GM19463 (cell line): ENCODE measurements at regions not wholly inside any gene's neighbourhood (a gene's known extent, or its start where the extent isn't known, plus 50 kb on each side); places are given as distances from the start of the nearest gene placed in this dataset.

Source experiments
- ATAC-seq: cut with Tn5 transposase; IDR thresholded peaks from one replicate; pipeline ENCODE4 v1.9.1; 2021; ENCODE audit warnings: mild to moderate bottlenecking, moderate library complexity; ENCODE audit not compliant: unreplicated experiment

- ATAC-seq = no peak
Measured at GRCh38 chr6:139557547-139557946, 183.1 kb upstream of the CITED2 start.

DNA sequence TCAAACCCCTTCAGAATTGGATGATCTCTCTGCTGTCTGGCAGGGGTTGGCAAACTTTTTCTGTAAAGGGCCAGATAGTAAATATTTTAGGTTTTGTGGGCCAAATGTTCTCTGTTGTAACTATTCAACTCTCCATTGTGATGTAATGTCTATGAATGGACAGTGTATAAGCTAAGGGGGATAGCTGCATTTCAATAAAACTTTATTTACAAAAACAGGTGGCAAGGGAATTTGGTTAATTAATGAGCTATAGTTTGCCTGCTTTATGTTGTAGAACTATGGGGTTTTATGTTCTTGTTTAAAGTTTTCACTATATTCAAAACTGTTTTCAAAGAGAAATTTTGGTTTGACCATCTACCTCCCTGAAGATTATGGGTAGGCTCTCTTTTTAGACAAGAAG, 182.1 kb upstream of the CITED2 start:
- ATAC-seq = no peak

GRCh38 chr6:139553916-139554315, 179.5 kb upstream of the CITED2 start:
- no peak for ATAC-seq

- ATAC-seq = no peak
Measured at GRCh38 chr6:139551376-139551775, 176.9 kb upstream of the CITED2 start.

DNA sequence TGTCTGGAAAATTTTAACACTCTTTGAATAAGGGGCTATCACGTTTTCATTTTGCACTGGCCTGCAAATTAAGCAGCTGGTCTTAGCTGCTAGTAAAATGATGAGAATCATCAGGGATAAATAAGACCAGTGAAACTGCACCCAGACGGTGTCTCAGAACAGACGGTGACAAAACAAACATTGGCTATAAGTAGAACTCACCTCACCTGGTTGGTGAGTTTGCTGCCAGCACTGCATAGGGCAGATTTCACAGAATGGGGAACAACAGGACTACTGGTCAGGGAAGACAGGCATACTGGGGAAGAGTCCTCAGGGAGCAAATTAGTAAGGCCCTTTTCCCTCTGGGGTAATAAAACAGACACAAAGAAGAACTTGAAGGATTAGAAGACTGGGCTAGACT, 175.9 kb upstream of the CITED2 start:
- no peak for ATAC-seq

DNA sequence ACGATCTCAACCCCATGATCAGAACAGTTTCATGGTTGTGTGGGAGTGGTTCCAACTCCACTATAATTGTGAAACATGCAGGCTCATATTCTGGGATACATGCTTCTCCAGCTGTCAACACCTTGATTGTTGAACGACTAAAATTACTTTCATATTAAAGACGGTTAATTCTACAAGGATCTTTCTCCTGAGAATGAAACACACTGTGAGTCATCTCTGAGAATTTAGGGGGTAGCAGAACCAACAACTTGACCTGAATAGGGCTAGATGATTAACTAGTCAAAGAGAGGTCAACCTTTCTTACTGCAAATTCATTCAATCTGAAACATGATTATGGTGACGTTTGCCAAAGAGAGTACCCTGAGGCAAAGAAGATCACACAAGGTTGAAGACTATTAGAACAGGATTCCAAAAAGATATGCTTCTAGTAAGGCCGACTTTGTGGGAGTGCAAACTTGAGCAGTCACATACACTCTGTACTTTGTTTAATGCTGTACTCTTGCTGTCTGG, 175.2 kb upstream of the CITED2 start:
- ATAC-seq = no peak

GRCh38 chr6:139547804-139548203, 173.4 kb upstream of the CITED2 start:
- ATAC-seq = no peak

DNA sequence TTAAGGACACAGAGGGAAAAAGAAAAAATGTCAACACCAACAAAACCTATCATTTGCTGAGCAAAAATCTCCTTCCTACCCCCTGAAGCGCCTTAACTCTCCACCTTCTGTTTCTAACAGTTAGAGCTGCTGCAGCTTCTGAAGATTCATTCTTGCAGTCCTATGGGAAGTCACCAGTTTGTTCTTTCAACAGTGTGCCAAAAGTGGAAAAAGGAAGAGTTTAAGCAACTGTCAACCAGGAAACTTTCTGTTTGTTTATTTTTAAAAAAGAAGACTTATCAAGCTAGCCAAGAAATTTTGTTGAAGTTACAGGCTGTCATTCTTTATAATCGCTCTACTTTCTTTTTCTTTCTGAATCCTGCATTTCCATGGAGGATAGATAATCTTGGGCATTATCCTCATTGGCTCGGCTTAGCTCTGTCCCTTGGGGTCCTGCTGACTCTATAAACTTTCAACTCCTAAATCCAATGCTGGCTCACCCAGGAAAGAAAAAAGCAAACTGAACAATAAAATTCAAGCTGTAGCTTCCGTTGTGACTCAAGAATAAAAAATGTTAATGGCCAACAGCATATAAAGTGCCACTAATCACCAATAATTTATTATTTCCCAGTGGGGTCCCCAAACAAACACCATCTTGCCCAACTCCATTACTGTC, 172.8 kb upstream of the CITED2 start:
- no peak for ATAC-seq

DNA sequence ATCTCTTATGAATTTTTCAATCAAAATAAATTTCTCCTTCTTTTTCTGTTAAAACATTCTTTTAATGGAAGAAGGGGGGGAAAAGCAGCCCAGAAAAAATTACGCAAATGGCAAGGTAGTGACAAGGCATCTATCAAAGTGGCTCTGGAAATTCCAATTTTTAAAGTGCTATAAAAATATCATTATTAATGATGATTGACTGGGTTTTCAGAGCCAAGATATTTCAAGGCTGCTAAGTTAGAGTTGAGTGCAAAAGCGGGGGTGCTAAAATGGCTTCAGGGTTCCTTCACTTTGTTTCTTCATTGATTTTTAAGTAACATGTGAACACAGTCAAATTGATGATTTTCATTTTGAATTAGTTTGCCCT, 171.6 kb upstream of the CITED2 start:
- ATAC-seq = no peak

DNA sequence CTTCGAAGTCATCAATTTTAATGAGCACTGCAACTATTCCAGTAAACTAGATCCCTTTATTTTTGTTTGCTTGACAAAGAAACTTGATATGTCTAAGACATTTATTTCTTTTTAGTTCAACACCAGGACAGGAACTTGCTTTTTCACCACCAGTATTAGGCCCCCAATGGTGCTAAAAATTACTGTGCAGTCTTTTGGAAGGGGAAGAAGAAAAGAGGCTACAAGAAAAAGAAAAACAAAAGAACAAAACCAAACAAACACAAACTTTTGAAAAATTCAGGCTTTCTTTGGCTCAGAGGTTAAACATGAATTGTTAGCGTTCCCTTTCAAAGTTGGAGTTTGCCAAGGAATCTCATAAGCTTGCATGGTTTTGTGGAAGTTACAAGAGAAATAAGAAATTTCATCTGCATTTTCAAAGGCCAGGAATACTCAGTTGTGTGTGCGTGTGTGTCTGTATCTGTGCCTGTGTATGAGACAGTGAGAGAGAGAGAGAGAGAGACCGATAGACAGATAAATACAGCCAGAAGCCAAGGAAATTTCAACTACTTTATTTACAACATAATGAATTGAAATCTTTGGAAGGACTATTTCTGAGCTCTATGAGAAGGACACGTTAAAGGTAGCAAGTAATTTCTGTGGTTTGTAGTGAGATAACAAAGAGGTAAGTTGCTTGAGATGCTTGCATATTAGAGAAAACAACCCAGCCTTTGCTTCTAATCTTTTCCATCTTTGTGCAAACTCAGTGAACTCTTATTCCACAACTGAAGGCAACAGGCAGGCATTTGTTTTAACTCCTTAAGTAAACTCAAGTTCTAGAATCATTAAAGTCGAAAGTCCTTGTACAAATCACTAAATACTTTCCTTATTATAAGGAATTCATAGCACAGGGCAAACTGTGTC, 171.0 kb upstream of the CITED2 start:
- ATAC-seq = no peak

DNA sequence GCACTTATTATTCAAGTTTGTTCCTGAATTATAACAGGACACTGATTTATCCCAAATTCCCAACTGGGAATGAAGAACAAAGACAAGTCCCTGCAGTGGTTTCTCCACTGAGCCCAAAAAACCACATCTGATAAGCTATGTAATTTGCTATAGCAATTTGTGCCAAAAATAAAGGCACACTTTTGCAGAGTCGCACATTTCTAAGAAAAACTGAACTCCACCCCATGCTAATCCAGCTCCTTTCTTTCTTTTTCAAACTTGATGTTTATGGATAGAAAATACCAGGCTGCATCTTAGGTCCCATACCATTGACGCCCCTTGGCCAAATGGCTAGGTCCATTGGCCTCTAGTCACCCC, 170.2 kb upstream of the CITED2 start:
- ATAC-seq = no peak

GRCh38 chr6:139542351-139542750, 167.9 kb upstream of the CITED2 start:
- no peak for ATAC-seq

DNA sequence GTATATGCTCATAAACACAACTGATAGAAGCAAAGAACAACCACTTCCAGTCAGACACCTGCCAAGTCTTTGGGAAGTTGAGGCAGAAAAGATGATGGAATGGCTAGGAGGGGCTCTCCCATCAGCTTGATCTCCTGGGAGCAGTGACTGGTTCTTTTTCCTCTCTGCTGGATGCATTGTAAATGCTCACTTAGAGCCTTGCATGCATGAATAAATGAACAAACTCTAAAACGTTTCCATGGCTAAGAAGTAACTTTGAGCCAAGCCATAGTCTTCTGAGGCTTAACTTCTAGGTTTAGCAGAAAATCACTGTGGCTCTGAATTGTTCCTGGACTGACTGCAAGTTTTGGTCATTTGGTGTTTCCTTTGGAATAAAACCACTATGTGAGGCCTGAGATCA, 166.4 kb upstream of the CITED2 start:
- ATAC-seq = no peak

DNA sequence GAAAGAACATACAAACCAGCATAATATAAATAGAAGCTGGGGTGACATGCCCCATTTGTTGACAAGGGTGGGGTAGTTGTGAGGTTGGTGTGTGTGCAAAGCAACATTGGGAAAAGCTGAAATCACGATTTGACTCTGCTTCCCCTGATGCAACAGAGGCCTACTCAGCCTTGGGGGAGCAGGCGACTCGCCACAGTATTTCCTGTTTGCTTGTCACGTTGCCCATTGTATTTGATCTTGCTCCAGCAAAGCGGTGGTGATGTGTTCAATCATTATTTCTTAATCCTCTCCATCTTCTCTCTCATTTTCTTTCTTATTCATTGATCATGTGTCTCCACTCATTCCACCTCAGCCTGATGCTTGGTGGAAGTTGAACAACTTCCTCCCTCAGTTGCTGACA, 165.8 kb upstream of the CITED2 start:
- ATAC-seq = no peak

DNA sequence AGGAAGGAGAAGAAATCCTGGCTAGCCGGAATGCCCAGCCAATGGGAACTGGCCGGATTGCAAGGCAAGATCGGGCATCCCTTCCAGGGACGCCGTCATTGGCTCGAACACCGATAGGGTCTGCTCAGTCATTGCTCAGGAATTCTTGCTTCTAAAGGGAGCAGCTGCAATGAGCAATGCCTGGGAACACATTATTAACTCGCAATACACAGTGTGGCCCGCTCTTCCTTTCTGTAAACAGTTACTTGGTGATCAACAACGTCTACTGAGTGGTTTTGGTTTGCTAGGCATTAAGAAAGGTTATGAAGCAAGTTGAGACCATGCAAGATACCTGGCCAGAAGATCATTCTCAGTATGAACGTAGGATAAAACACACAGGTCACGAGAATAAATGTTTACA, 165.4 kb upstream of the CITED2 start:
- ATAC-seq = no peak

DNA sequence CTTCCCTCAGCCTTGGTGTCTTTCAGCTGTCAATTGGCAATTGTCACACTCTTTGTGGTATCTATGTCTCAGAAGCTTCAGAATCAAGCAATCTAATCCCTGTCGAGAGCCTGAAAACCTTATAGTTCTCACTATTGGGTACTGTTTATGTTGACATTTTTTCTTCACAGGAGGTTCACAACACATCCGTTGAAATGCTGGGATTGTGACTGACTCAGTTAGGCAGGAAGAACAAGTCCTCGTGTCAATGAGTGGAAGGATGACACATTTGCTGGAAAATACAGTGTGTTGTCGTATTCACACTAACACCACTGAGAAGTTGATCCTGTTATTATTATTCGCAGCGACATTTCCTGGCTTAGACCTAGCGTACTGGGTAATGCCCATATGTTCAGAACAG, 163.9 kb upstream of the CITED2 start:
- no peak for ATAC-seq

- ATAC-seq = no peak
Measured at GRCh38 chr6:139536751-139537617, 162.5 kb upstream of the CITED2 start.

GRCh38 chr6:139534472-139535115, 160.1 kb upstream of the CITED2 start:
- ATAC-seq = no peak

GRCh38 chr6:139533573-139534471, 159.4 kb upstream of the CITED2 start:
- no peak for ATAC-seq

GRCh38 chr6:139533171-139533570, 158.7 kb upstream of the CITED2 start:
- no peak for ATAC-seq
